Islet precursor cell (in vitro differentiated cells): ENCODE measurements at regions not wholly inside any gene's neighbourhood (a gene's known extent, or its start where the extent isn't known, plus 50 kb on each side); places are given as distances from the start of the nearest gene placed in this dataset.
"Not testable (repeated sequence)": the region's sequence is repeated elsewhere in the genome, so short reads cannot be mapped to it uniquely, and the experiment has no call there.

Source experiments
- DNase-seq: peaks from one replicate; pipeline ENCODE4 v3.0.0-alpha.2; 2018

- peak; percentile 71 for DNase-seq
Observed at GRCh38 chr9:103242025-103242424, 246.9 kb downstream of the CYLC2 start.

- DNase-seq, result no peak
Observed at GRCh38 chr9:103242486-103242885, 247.4 kb downstream of the CYLC2 start.

- no peak for DNase-seq
Observed at GRCh38 chr9:103243553-103243952, 248.4 kb downstream of the CYLC2 start.

- no peak for DNase-seq
Observed at GRCh38 chr9:103245369-103245768, 250.2 kb downstream of the CYLC2 start.

GRCh38 chr9:103261951-103262350 lies 266.8 kb downstream of the CYLC2 start:
- DNase-seq, result no peak

- no peak for DNase-seq
Observed at GRCh38 chr9:103266064-103266463, 270.9 kb downstream of the CYLC2 start.

- DNase-seq, result no peak
Observed at GRCh38 chr9:103277240-103277639, 282.1 kb downstream of the CYLC2 start.

GRCh38 chr9:103281126-103281525 lies 286.0 kb downstream of the CYLC2 start:
- no peak for DNase-seq

- peak; percentile 69 for DNase-seq
Observed at GRCh38 chr9:103287361-103287760, 292.2 kb downstream of the CYLC2 start.

- DNase-seq, result no peak
Observed at GRCh38 chr9:103296189-103296588, 301.1 kb downstream of the CYLC2 start.

- peak; percentile 53 for DNase-seq
Observed at GRCh38 chr9:103301051-103301450, 305.9 kb downstream of the CYLC2 start.

- DNase-seq, result no peak
Observed at GRCh38 chr9:103304797-103305196, 309.7 kb downstream of the CYLC2 start.

- DNase-seq, result no peak
Observed at GRCh38 chr9:103319979-103320378, 324.8 kb downstream of the CYLC2 start.

GRCh38 chr9:103323699-103324098 lies 328.6 kb downstream of the CYLC2 start:
- no peak for DNase-seq

GRCh38 chr9:103335461-103335860 lies 340.3 kb downstream of the CYLC2 start:
- DNase-seq, result no peak

- DNase-seq, result no peak
Observed at GRCh38 chr9:103355000-103355399, 359.9 kb downstream of the CYLC2 start.

- DNase-seq, result not testable (repeated sequence)
Observed at GRCh38 chr9:103357980-103358379, 362.8 kb downstream of the CYLC2 start.

- DNase-seq, result no peak
Observed at GRCh38 chr9:103361906-103362305, 366.8 kb downstream of the CYLC2 start.

GRCh38 chr9:103362986-103363385 lies 367.9 kb downstream of the CYLC2 start:
- DNase-seq, result no peak

- DNase-seq, result peak; percentile 56
Observed at GRCh38 chr9:103364753-103365152, 369.6 kb downstream of the CYLC2 start.

GRCh38 chr9:103371152-103371551 lies 376.0 kb downstream of the CYLC2 start:
- no peak for DNase-seq

GRCh38 chr9:103372828-103373227 lies 377.7 kb downstream of the CYLC2 start:
- DNase-seq, result no peak

GRCh38 chr9:103377667-103378066 lies 382.5 kb downstream of the CYLC2 start:
- no peak for DNase-seq

- DNase-seq, result peak; percentile 87
Observed at GRCh38 chr9:103397868-103398600, 402.9 kb downstream of the CYLC2 start.

GRCh38 chr9:103399535-103399934 lies 404.4 kb downstream of the CYLC2 start:
- no peak for DNase-seq
